ENCODE measurements at regions not wholly inside any gene's neighbourhood (a gene's known extent, or its start where the extent isn't known, plus 50 kb on each side); places are given as distances from the start of the nearest gene placed in this dataset.

DNA sequence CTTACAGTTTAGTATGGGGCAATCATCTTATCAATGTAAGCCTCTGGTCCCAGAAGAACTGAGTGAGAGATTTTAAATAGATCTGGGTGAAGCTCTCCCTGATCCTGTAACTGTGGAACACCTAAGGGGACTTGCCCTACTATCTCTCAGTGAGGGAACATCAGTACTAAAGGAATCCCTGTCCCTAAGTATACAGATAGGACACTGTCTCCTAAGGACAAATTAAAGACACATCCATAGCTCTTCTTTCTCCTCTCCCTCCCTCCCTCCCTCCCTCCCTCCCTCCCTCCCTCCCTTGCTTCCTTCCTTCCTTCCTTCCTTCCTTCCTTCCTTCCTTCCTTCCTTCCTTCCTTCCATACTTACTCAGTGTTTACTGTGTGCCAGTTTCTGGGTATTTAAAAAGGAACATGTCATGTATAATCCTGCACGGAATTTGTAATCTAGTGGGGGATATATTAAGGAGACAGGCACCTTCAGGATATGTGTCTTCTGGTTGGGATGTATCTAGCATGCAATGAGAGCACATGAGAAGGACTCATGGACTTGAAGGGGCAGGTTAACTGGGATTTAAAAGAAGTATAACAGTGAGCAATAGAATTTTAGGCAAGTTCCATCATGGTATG is 222.2 kb upstream of the ATP5MC3 start:
- no peak for DNase-seq
- H3K27ac ChIP-seq, result no peak overlapping the region
- TF ChIP-seq CTCF (IDR thresholded peaks at IDR 0.05) (no peak), POLR2A (IDR thresholded peaks at IDR 0.05) (no peak)
- WGBS, 2 donors, result 69 to 100% methylated on average over 1 of the region's 1 CpG
- intact Hi-C loops (cut with DNase I; ENCODE audit: low total_unique reads), result no loop called here
- no peaks in the 10 kb centered on the region for H3K36me3 ChIP-seq (ENCODE audit: low read depth, missing control alignments)
- H3K27me3 ChIP-seq, result no peaks in the 10 kb centered on the region
- H3K9me3 ChIP-seq, result no peaks in the 10 kb centered on the region
- no peaks in the 10 kb centered on the region for H3K4me1 ChIP-seq
- no peak overlapping the region for H3K4me3 ChIP-seq

GRCh38 chr2:175402571-175402970 is 221.1 kb upstream of the ATP5MC3 start:
- Histone ChIP-seq H3K27ac (no peak overlapping the region), H3K4me3 (no peak overlapping the region), H3K9me3 (no peaks in the 10 kb centered on the region), H3K36me3 (ENCODE audit: low read depth, missing control alignments) (no peaks in the 10 kb centered on the region), H3K4me1 (no peaks in the 10 kb centered on the region), H3K27me3 (no peaks in the 10 kb centered on the region)
- intact Hi-C loops (cut with DNase I; ENCODE audit: low total_unique reads), result no loop called here
- 59 to 70% methylated on average over 2 of the region's 2 CpGs for WGBS, 2 donors
- TF ChIP-seq CTCF (IDR thresholded peaks at IDR 0.05), result no peak
- TF ChIP-seq POLR2A (IDR thresholded peaks at IDR 0.05), result no peak
- no peak for DNase-seq

GRCh38 chr2:175401956-175402469 is 220.5 kb upstream of the ATP5MC3 start:
- Histone ChIP-seq H3K27me3 (no peaks in the 10 kb centered on the region), H3K36me3 (ENCODE audit: low read depth, missing control alignments) (no peaks in the 10 kb centered on the region), H3K27ac (no peak overlapping the region), H3K4me1 (no peaks in the 10 kb centered on the region), H3K9me3 (no peaks in the 10 kb centered on the region), H3K4me3 (no peak overlapping the region)
- DNase-seq, result no peak
- TF ChIP-seq CTCF (IDR thresholded peaks at IDR 0.05), result no peak
- TF ChIP-seq POLR2A (IDR thresholded peaks at IDR 0.05), result no peak
- intact Hi-C loops (cut with DNase I; ENCODE audit: low total_unique reads), result no loop called here
- WGBS, 2 donors, result 91 to 94% methylated on average over 3 of the region's 3 CpGs

- intact Hi-C loops (cut with DNase I; ENCODE audit: low total_unique reads), result no loop called here
- TF ChIP-seq CTCF (IDR thresholded peaks at IDR 0.05) (no peak), POLR2A (IDR thresholded peaks at IDR 0.05) (no peak)
- H3K27me3 ChIP-seq, result no peaks in the 10 kb centered on the region
- DNase-seq, result no peak
- H3K27ac ChIP-seq, result no peak overlapping the region
- no peak overlapping the region for H3K4me3 ChIP-seq
- H3K36me3 ChIP-seq (ENCODE audit: low read depth, missing control alignments), result no peaks in the 10 kb centered on the region
- no peaks in the 10 kb centered on the region for H3K4me1 ChIP-seq
- WGBS, 2 donors, result 82 to 90% methylated on average over 6 of the region's 6 CpGs
- H3K9me3 ChIP-seq, result no peaks in the 10 kb centered on the region
Measured at GRCh38 chr2:175400975-175401374, 219.5 kb upstream of the ATP5MC3 start.

- H3K4me3 ChIP-seq, result no peak overlapping the region
- intact Hi-C loops (cut with DNase I; ENCODE audit: low total_unique reads), result no loop called here
- no peak for TF ChIP-seq CTCF (IDR thresholded peaks at IDR 0.05)
- TF ChIP-seq POLR2A (IDR thresholded peaks at IDR 0.05), result no peak
- no peaks in the 10 kb centered on the region for H3K9me3 ChIP-seq
- no peaks in the 10 kb centered on the region for H3K36me3 ChIP-seq (ENCODE audit: low read depth, missing control alignments)
- 69 to 73% methylated on average over 4 of the region's 4 CpGs for WGBS, 2 donors
- DNase-seq, result no peak
- no peak overlapping the region for H3K27ac ChIP-seq
- H3K4me1 ChIP-seq, result no peaks in the 10 kb centered on the region
- no peaks in the 10 kb centered on the region for H3K27me3 ChIP-seq
Measured at GRCh38 chr2:175399326-175399725, 217.8 kb upstream of the ATP5MC3 start.

Measured in testis (tissue), 2 donors.